ENCODE measurements at regions not wholly inside any gene's neighbourhood (a gene's known extent, or its start where the extent isn't known, plus 50 kb on each side); places are given as distances from the start of the nearest gene placed in this dataset.

DNA sequence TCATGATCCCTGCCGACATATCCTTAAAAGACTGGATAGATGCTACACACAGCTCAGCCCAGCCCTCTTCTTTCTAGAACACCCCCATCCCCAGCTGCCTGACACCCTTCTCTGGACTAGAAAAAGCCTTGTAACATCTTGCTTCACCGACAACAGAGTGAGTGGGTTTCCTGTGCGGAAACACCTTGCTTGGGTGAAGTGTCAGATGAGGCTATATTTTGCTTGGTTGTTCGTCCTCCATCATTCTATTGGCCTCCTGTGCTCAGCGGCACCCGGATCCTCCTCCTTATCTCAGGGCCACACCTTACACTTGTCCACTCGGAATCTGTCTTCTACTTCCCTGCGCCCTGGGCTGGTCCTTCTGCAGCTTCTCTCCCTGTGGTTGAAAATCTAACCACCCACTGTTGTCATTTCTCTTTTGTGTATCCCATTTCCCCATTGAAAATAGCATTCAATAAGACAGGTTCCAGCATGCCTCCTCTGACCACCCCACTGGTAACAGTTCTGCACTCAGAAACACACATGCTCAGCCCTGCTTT, 101.3 kb upstream of the MLN start:
- TF ChIP-seq CTCF (conservative IDR thresholded peaks at IDR 0.05; ENCODE audit: low read length) (no peak), EZH2phosphoT487 (IDR thresholded peaks at IDR 0.05; ENCODE audit: borderline replicate concordance, low read depth, low read length) (no peak)
